Endothelial cell (in vitro differentiated cells): ENCODE measurements at regions not wholly inside any gene's neighbourhood (a gene's known extent, or its start where the extent isn't known, plus 50 kb on each side); places are given as distances from the start of the nearest gene placed in this dataset.

ENCODE experiments used
- DNase-seq: peaks from one replicate; pipeline ENCODE4 v3.0.0; 2021; ENCODE audit warnings: low spot score
- H3K27ac Mint-ChIP-seq: one replicate; pipeline ENCODE4 v1.8.0; 2021; ENCODE audit warnings: mixed read lengths, inconsistent platforms; ENCODE audit not compliant: unreplicated experiment
- H3K27me3 Mint-ChIP-seq: one replicate; pipeline ENCODE4 v1.8.0; 2021; ENCODE audit warnings: mild to moderate bottlenecking, moderate library complexity, mixed read lengths, inconsistent platforms; ENCODE audit not compliant: unreplicated experiment
- H3K36me3 Mint-ChIP-seq: one replicate; pipeline ENCODE4 v1.8.0; 2021; ENCODE audit warnings: mild to moderate bottlenecking, low read depth, mixed read lengths, inconsistent platforms; ENCODE audit not compliant: unreplicated experiment
- H3K4me1 Mint-ChIP-seq: one replicate; pipeline ENCODE4 v1.8.0; 2021; ENCODE audit warnings: mild to moderate bottlenecking, mixed read lengths, inconsistent platforms; ENCODE audit not compliant: unreplicated experiment
- H3K4me3 Mint-ChIP-seq: one replicate; pipeline ENCODE4 v1.8.0; 2021; ENCODE audit warnings: mild to moderate bottlenecking, mixed read lengths, inconsistent platforms; ENCODE audit not compliant: unreplicated experiment
- H3K9me3 Mint-ChIP-seq: one replicate; pipeline ENCODE4 v1.8.0; 2021; ENCODE audit warnings: mixed read lengths, inconsistent platforms; ENCODE audit not compliant: unreplicated experiment
- CTCF ChIP-seq: fragments of 200-600 bp; sonication (generic); IDR thresholded peaks from one replicate; pipeline ENCODE4 v1.5.0; 2021; ENCODE audit warnings: antibody characterized with exemption; ENCODE audit not compliant: unreplicated experiment

GRCh38 chr2:41580806-41581205 is 467.0 kb upstream of the PKDCC start:
- no peak for TF ChIP-seq CTCF
- no peak for DNase-seq
- Mint-ChIP-seq H3K4me1 (no peaks in the 10 kb centered on the region), H3K4me3 (no peak overlapping the region), H3K36me3 (no peaks in the 10 kb centered on the region), H3K27ac (no peak overlapping the region), H3K27me3 (no peaks in the 10 kb centered on the region), H3K9me3 (no peaks in the 10 kb centered on the region)

DNA sequence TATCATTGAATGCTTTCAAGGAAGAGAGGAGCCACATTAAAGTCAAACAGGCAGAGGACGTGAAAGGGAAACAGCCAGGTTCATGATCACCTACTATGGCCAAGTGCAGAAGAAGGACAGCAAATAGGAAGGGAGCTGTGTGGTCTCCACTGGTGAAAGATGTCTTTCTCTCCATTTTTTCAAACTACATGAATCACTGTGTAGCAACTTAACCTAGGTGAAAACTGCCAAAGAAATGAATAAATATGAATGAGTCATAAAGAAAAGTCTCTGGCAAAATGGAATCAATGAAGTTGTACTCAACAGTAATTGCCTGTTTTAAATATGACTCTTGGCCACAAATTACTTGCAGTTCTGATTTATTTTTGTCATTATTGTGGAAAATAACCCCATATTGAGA is 452.6 kb upstream of the PKDCC start:
- Mint-ChIP-seq H3K27ac (no peak overlapping the region), H3K27me3 (no peaks in the 10 kb centered on the region), H3K4me1 (peaks cover 4% of the 10 kb centered on the region), H3K36me3 (no peaks in the 10 kb centered on the region), H3K9me3 (no peaks in the 10 kb centered on the region), H3K4me3 (no peak overlapping the region)
- DNase-seq: no peak
- no peak for TF ChIP-seq CTCF

- Mint-ChIP-seq H3K4me1 (peaks cover 4% of the 10 kb centered on the region), H3K36me3 (no peaks in the 10 kb centered on the region), H3K27ac (no peak overlapping the region), H3K9me3 (no peaks in the 10 kb centered on the region), H3K4me3 (no peak overlapping the region), H3K27me3 (no peaks in the 10 kb centered on the region)
- DNase-seq: no peak
- no peak for TF ChIP-seq CTCF
Observed at GRCh38 chr2:41597680-41598079, 450.1 kb upstream of the PKDCC start.

DNA sequence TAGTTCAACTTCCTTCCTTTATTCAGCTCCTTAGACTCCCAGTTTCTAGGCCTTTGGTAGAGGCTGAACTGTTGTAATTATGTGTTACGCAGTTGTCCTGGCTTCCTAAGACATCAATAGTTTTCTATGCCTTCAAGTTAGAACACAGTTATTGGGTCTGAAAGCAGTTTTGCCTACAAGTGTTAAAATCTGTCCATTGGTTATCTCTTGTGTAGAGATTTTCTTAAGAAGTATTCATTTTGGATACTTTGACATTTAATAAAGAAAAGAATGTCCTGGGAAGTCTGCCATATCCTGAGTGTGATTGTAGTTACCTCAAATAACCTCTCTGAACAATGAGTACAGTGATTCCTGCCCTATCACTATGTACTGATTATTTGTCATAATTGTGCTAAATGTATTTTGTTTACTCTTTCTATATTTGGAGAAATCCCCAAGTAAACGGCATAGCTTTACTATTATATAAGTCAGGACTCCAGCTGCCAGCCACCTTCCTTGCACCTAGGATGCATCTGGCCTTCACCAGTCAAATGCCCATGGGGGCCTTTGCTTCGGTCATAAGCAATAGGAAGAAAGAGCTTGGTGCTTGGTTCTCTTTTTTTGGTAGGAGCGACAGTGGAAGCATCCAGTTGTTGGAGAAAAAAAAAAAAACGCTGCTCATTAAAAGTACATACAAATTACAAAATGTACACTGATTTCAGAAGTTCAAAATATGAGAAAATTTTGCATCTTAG is 449.5 kb upstream of the PKDCC start:
- no peak for DNase-seq
- no peaks in the 10 kb centered on the region for H3K36me3 Mint-ChIP-seq
- TF ChIP-seq CTCF: no peak
- no peaks in the 10 kb centered on the region for H3K27me3 Mint-ChIP-seq
- no peak overlapping the region for H3K27ac Mint-ChIP-seq
- peaks cover 4% of the 10 kb centered on the region for H3K4me1 Mint-ChIP-seq
- H3K9me3 Mint-ChIP-seq: no peaks in the 10 kb centered on the region
- H3K4me3 Mint-ChIP-seq: no peak overlapping the region

DNA sequence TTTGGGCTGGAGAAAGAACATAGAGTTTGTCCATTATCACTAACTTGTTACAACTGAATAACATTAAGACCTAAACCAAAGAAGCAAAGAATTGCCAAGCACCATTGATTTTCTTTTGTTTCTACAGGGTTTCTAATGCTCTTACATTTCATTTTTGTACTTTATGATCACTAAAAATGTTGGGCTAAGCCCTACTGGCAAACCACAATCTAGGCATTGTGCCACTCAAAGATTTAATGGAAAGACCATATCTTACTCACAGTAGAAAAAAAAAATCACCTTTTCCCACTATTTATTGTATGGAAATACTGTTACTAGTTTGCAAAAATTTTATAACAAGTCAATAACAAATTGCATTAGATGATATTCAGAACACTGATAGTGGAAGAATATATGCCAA is 447.4 kb upstream of the PKDCC start:
- no peak overlapping the region for H3K4me3 Mint-ChIP-seq

More for the DNA sequence above, 447.4 kb upstream of the PKDCC start:
- DNase-seq: no peak
- H3K36me3 Mint-ChIP-seq: no peaks in the 10 kb centered on the region
- H3K27me3 Mint-ChIP-seq: no peaks in the 10 kb centered on the region
- H3K4me1 Mint-ChIP-seq: peaks cover 4% of the 10 kb centered on the region
- no peak for TF ChIP-seq CTCF
- H3K9me3 Mint-ChIP-seq: no peaks in the 10 kb centered on the region
- no peak overlapping the region for H3K27ac Mint-ChIP-seq
